ENCODE measurements at regions not wholly inside any gene's neighbourhood (a gene's known extent, or its start where the extent isn't known, plus 50 kb on each side); places are given as distances from the start of the nearest gene placed in this dataset.

DNA sequence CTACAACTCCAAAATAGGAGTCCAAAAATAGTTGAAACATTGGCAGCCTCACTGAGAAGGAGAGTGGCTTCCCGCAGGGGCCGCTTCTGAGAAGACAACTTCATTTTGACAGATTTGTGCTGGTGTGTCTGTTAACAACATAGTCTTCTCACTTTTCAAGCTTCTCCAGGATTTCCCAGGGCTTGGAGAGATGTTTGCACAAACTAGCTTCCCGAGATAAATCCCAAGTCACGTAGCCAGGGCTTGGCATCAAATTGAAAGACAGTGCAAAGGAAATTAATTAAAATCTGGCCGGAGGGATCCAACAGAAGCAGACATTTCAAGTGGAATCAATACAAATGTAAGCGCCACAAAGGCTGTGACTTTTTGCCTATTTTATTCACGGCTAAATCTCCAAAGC, 630.2 kb downstream of the DHX35 start:
- H3K4me1 ChIP-seq (ENCODE audit: control insufficient read depth, extremely low read depth, insufficient read depth, low read length): peaks cover 16% of the 10 kb centered on the region
- no peaks in the 10 kb centered on the region for H3K36me3 ChIP-seq (ENCODE audit: control insufficient read depth in 2 of 2, extremely low read depth in 1 of 2, insufficient read depth in 2 of 2, low read length in 2 of 2)
- ChIA-PET POLR2A (no interaction called here), CTCF (no interaction called here)
- H2AFZ ChIP-seq (ENCODE audit: low read depth, low read length): no peak overlapping the region
- H3K4me2 ChIP-seq (ENCODE audit: insufficient read depth, low read length): no peak overlapping the region
- intact Hi-C loops (cut with micrococcal nuclease): no loop called here
- TF ChIP-seq GATA2 (IDR thresholded peaks at IDR 0.05; ENCODE audit: insufficient read depth, insufficient read length, low read depth, low read length) (no peak), CTCF (IDR thresholded peaks at IDR 0.05; ENCODE audit: extremely low read depth in 1 of 2, insufficient read depth in 1 of 2, low read depth in 1 of 2, low read length in 2 of 2) (no peak), MYC (IDR thresholded peaks at IDR 0.05; ENCODE audit: low read depth, low read length) (no peak), MAX (IDR thresholded peaks at IDR 0.05; ENCODE audit: insufficient read depth, insufficient read length) (no peak), FOS (IDR thresholded peaks at IDR 0.05; ENCODE audit: borderline replicate concordance, insufficient read depth, low read length) (no peak), JUN (IDR thresholded peaks at IDR 0.05; ENCODE audit: borderline replicate concordance, insufficient read depth, insufficient read length, low read depth) (no peak), POLR2A (IDR thresholded peaks at IDR 0.05; ENCODE audit: low read depth, low read length) (no peak), EZH2 (IDR thresholded peaks at IDR 0.05; ENCODE audit: borderline replicate concordance, low read depth, low read length, severe bottlenecking) (no peak), POLR2AphosphoS5 (IDR thresholded peaks at IDR 0.05; ENCODE audit: insufficient read depth, low read depth, low read length) (no peak)
- H3K27me3 ChIP-seq (ENCODE audit: control insufficient read depth in 2 of 2, insufficient read depth in 2 of 2, low read length in 2 of 2): peaks cover 0 to 7% of the 10 kb centered on the region in 2 experiments
- no peak for DNase-seq (ENCODE audit: low read depth, low spot score)
- H3K79me2 ChIP-seq (ENCODE audit: control insufficient read depth, insufficient read depth, low read length): no peaks in the 10 kb centered on the region
- no peak overlapping the region for H3K27ac ChIP-seq (ENCODE audit: insufficient read depth, low read depth, low read length)
- no peaks in the 10 kb centered on the region for H4K20me1 ChIP-seq (replicated peaks; ENCODE audit: control insufficient read depth, extremely low read depth, insufficient read depth, low read length)
- H3K9me1 ChIP-seq (replicated peaks; ENCODE audit: control insufficient read depth, extremely low read depth, insufficient read depth, low read length): no peaks in the 10 kb centered on the region
- dilution Hi-C loops (cut with MboI; ENCODE audit: extremely low pct_ligation_motif_present, low sequenced_read_pairs): no loop called here
- FAIRE-seq: no peak
- H3K9ac ChIP-seq (replicated peaks; ENCODE audit: extremely low read depth, insufficient read depth, low read length): no peak overlapping the region
- no peaks in the 10 kb centered on the region for H3K9me3 ChIP-seq (replicated peaks; ENCODE audit: control insufficient read depth, insufficient read depth, low read length)
- BruUV-seq (replicated peaks): no TSS peak
- no peak overlapping the region for H3K4me3 ChIP-seq (replicated peaks in 1 of 3; ENCODE audit: insufficient read depth in 1 of 3, low read depth in 1 of 3, low read length in 3 of 3)
